ENCODE measurements at regions not wholly inside any gene's neighbourhood (a gene's known extent, or its start where the extent isn't known, plus 50 kb on each side); places are given as distances from the start of the nearest gene placed in this dataset.
"Not testable (repeated sequence)": the region's sequence is repeated elsewhere in the genome, so short reads cannot be mapped to it uniquely, and the experiment has no call there.

DNA sequence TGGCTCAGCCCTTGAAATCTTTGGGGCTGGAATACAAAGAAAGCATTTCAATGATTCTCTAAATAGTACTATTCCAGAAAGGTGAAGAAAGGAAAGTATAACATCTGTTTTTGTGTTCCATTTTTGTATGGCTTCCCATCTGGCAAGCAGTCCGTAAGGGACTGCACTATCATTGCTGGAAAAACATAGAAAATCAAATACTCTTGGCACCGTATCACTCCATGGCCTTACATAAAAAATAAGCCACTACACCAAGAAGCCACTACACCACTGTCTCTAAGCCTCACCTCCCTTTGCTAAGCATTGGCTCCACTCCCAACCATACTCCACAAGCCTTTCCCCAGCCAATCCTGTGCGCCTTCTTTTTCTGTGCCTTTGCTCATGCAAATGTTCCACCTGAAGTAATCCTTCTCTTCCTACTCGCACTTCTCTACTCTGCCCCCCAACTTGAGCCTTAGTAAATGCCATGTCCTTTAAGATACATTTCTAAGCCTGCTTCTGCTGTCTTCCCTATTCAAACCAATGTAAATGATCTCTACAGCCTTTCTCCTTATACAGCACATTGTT, 454.6 kb upstream of the TUSC1 start:
- Histone ChIP-seq H3K27ac (no peak overlapping the region), H3K4me1 (ENCODE audit: insufficient read depth) (no peaks in the 10 kb centered on the region), H3K9me3 (no peaks in the 10 kb centered on the region), H3K36me3 (no peaks in the 10 kb centered on the region), H3K27me3 (no peaks in the 10 kb centered on the region), H3K4me3 (no peak overlapping the region)
- intact Hi-C loops (cut with DNase I), result no loop called here
- no peak for TF ChIP-seq POLR2A (IDR thresholded peaks at IDR 0.05)
- TF ChIP-seq EP300 (IDR thresholded peaks at IDR 0.05), result no peak
- TF ChIP-seq, protein P1, sequence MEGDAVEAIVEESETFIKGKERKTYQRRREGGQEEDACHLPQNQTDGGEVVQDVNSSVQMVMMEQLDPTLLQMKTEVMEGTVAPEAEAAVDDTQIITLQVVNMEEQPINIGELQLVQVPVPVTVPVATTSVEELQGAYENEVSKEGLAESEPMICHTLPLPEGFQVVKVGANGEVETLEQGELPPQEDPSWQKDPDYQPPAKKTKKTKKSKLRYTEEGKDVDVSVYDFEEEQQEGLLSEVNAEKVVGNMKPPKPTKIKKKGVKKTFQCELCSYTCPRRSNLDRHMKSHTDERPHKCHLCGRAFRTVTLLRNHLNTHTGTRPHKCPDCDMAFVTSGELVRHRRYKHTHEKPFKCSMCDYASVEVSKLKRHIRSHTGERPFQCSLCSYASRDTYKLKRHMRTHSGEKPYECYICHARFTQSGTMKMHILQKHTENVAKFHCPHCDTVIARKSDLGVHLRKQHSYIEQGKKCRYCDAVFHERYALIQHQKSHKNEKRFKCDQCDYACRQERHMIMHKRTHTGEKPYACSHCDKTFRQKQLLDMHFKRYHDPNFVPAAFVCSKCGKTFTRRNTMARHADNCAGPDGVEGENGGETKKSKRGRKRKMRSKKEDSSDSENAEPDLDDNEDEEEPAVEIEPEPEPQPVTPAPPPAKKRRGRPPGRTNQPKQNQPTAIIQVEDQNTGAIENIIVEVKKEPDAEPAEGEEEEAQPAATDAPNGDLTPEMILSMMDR (IDR thresholded peaks at IDR 0.05), result no peak
- 72 to 75% (median 74%) methylated on average over 4 of the region's 4 CpGs for WGBS, 3 donors
- no peak for DNase-seq

- no peak overlapping the region for H3K4me3 ChIP-seq
- no peaks in the 10 kb centered on the region for H3K36me3 ChIP-seq
- no peaks in the 10 kb centered on the region for H3K9me3 ChIP-seq
- H3K4me1 ChIP-seq (ENCODE audit: insufficient read depth), result no peaks in the 10 kb centered on the region
- no peak overlapping the region for H3K27ac ChIP-seq
- no peaks in the 10 kb centered on the region for H3K27me3 ChIP-seq
- TF ChIP-seq, protein P1 (IDR thresholded peaks at IDR 0.05), result no peak
- TF ChIP-seq POLR2A (IDR thresholded peaks at IDR 0.05) (no peak), EP300 (IDR thresholded peaks at IDR 0.05) (no peak)
- intact Hi-C loops (cut with DNase I), result no loop called here
- no peak for DNase-seq
- 73 to 91% (median 83%) methylated on average over 1 of the region's 1 CpG for WGBS, 3 donors
Measured at GRCh38 chr9:26131886-26132285, 453.6 kb upstream of the TUSC1 start.

DNA sequence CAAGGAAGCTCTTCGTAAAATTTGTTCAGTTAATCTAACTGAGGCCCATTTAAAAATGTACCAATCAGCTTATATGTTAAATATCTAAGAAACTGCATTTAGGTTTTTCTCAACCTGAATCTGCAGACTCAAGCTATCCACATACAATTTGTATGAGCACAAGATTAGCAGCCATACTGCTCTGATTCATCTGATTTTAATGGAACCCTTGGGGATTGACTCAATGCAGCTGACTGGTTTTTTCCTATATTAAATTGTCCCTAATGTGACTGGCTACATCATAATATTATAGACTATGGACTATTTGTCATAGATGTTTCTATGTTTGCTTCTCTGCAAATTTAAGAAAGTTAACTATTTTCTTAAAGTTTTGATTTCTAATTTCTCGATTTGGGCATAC, 451.0 kb upstream of the TUSC1 start:
- DNase-seq, result no peak
- Histone ChIP-seq H3K36me3 (no peaks in the 10 kb centered on the region), H3K4me1 (ENCODE audit: insufficient read depth) (no peaks in the 10 kb centered on the region), H3K27me3 (no peaks in the 10 kb centered on the region), H3K27ac (no peak overlapping the region), H3K4me3 (no peak overlapping the region), H3K9me3 (no peaks in the 10 kb centered on the region)
- intact Hi-C loops (cut with DNase I), result no loop called here
- WGBS, 3 donors, result 88 to 92% (median 88%) methylated on average over 2 of the region's 2 CpGs
- TF ChIP-seq EP300 (IDR thresholded peaks at IDR 0.05) (no peak), POLR2A (IDR thresholded peaks at IDR 0.05) (no peak)
- TF ChIP-seq, protein P1 (IDR thresholded peaks at IDR 0.05), result no peak

- DNase-seq, result no peak
- Histone ChIP-seq H3K36me3 (no peaks in the 10 kb centered on the region), H3K27ac (no peak overlapping the region), H3K4me3 (no peak overlapping the region), H3K27me3 (no peaks in the 10 kb centered on the region), H3K9me3 (no peaks in the 10 kb centered on the region), H3K4me1 (ENCODE audit: insufficient read depth) (no peaks in the 10 kb centered on the region)
- TF ChIP-seq EP300 (IDR thresholded peaks at IDR 0.05), result no peak
- TF ChIP-seq POLR2A (IDR thresholded peaks at IDR 0.05), result no peak
- TF ChIP-seq, protein P1 (IDR thresholded peaks at IDR 0.05), result no peak
- 85 to 89% (median 89%) methylated on average over 5 of the region's 5 CpGs for WGBS, 3 donors
- intact Hi-C loops (cut with DNase I), result no loop called here
Measured at GRCh38 chr9:26125693-26126092, 447.4 kb upstream of the TUSC1 start.

GRCh38 chr9:26116085-26116484, 437.8 kb upstream of the TUSC1 start:
- H3K4me3 ChIP-seq; H3K4me1 ChIP-seq (ENCODE audit: insufficient read depth); H3K36me3 ChIP-seq; H3K9me3 ChIP-seq; DNase-seq; H3K27me3 ChIP-seq; H3K27ac ChIP-seq; intact Hi-C loops (cut with DNase I): not testable (repeated sequence)
- WGBS, 3 donors, result 43 to 59% (median 51%) methylated on average over 2 of the region's 2 CpGs
